Motor neuron (in vitro differentiated cells): ENCODE measurements at regions not wholly inside any gene's neighbourhood (a gene's known extent, or its start where the extent isn't known, plus 50 kb on each side); places are given as distances from the start of the nearest gene placed in this dataset.
A peak's percentile ranks its signal among the peaks of the same experiment; 100 is the strongest.

Source experiments
- ATAC-seq, 8 experiments: fragments of 200-7000 bp; cut with Tn5 transposase; replicated peaks in 6 of 8; 2 replicates each; pipeline ENCODE4 v1.8.0; 2021; ENCODE audit warnings: mild to moderate bottlenecking in 8 of 8, moderate library complexity in 8 of 8
- H3K27ac ChIP-seq, 2 donors: fragments of 250-450 bp; sonication (Bioruptor Pico); 2 replicates each; pipeline ENCODE4 v1.9.0; 2021; ENCODE audit warnings: antibody characterized with exemption in 2 of 2, mild to moderate bottlenecking in 2 of 2, moderate library complexity in 1 of 2
- H3K4me1 ChIP-seq, 2 donors: fragments of 250-450 bp; sonication (Bioruptor Pico); replicated peaks in 1 of 2; 2 replicates each; pipeline ENCODE4 v1.6.1; 2021; ENCODE audit warnings: antibody characterized with exemption in 2 of 2, mild to moderate bottlenecking in 2 of 2, moderate library complexity in 1 of 2
- H3K4me3 ChIP-seq, 5 donors: fragments of 250-450 bp; sonication (Bioruptor Pico); 2 replicates each; pipeline ENCODE4 v1.9.0; 2021; ENCODE audit warnings: antibody characterized with exemption in 5 of 5, mild to moderate bottlenecking in 5 of 5, moderate library complexity in 4 of 5
- WGBS, 10 experiments: fragments of 450-650 bp; shearing (Covaris generic); methylation state at CpG; one replicate each; pipeline ENCODE4 v1.0.0; 2022; 5-methylcytosine and 5-hydroxymethylcytosine counted together
- in situ Hi-C, 9 experiments: fragments of 400-800 bp; cut with MboI; loops; one replicate each; pipeline ENCODE4 v1.15.0; 2021; ENCODE audit warnings: low sequenced_read_pairs in 9 of 9, low pct_unique_long_range_greater_than_20kb in 2 of 9; ENCODE audit not compliant: unreplicated experiment in 9 of 9

DNA sequence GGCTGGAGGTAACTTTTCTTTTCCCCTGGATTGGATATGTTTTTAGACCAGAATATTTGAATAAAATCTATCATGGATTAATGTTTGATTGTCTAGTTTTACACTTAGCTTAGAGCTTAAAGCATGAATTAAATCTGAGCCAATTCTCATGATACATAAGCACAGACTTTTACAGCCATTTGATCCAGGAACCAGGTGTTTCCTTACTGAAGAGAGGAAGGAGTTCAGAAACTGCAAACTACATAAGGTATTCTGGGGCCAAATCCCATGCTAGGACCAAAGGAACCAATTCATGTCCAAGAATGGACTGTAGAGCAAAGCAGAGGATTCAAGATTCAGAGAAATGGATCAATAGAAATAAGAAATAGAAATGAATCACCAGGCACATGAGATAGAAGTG, 360.4 kb upstream of the ZNF608 start:
- H3K27ac ChIP-seq, result no peak overlapping the region
- no peak for ATAC-seq
- in situ Hi-C loops, result no loop called here

DNA sequence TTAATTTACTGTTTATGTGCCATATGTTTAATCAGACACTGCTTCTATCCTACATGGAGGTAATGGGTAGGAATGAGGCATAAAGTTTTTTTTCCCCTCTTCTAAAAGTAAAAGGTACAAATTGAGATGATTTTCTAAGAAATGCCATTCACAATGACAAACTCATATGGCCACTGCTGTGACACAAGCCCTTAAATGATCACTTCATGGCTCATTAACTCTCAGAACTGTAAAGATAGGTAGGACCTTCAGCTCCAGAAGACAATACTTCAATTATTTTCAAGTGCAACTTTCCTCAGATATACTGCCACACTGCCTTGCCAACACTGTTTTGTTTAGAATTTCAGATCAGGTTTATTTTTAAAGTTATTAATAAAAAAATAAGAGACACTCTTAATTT, 362.9 kb upstream of the ZNF608 start:
- Histone ChIP-seq H3K4me3 (no peak overlapping the region), H3K4me1 (no peaks in the 10 kb centered on the region), H3K27ac (no peak overlapping the region)
- no peak for ATAC-seq
- in situ Hi-C loops, result no loop called here

More for the DNA sequence above, 360.4 kb upstream of the ZNF608 start:
- no peaks in the 10 kb centered on the region for H3K4me1 ChIP-seq
- H3K4me3 ChIP-seq, result no peak overlapping the region

DNA sequence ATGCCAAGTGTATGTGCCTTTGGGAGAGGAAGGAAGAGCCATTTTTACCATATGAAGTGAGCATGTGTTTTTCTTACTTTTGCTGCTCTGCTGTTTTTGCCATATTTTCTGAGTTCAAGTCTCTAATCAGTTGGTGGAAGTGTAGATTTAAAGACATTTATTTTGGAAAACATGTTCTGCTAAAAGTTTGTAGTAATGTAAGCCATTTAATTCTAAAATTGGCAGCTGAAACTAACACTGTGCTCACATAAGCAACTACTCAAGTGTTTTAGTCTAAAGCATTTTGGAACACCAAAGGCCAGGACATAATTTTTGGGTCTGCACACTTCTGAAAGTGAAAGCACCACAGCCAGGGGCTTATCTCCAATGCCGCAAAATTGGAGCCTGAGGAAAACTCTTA, 363.4 kb upstream of the ZNF608 start:
- H3K4me1 ChIP-seq, result no peaks in the 10 kb centered on the region
- no peak overlapping the region for H3K4me3 ChIP-seq
- no peak overlapping the region for H3K27ac ChIP-seq
- no peak for ATAC-seq
- in situ Hi-C loops, result no loop called here
- 86 to 100% (median 100%) methylated on average over 1 of the region's 1 CpG; no CpG with 5 or more reads in 7 of the 10 experiments for WGBS, 10 experiments

DNA sequence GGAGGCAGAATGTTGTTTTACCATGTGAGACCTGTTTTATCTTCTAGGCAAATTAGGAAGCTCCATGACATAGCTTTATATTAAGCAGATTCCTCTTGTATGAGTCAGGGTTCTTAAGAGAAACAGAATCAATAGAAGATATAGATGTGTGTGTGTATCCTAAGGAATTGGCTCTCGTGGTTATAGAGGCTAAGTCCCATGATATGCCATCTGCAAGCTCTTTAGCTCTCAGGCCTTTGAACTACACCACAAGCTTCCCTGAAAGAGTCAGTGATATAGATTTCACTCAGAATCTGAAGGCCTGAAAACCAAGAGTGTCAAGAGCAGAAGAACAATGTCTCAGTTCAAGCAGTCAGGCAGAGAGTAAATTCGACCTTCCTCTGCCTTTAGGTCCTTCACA, 365.8 kb upstream of the ZNF608 start:
- 50 to 83% (median 71%) methylated on average over 1 to 2 of the region's 2 CpGs; no CpG with 5 or more reads in 5 of the 10 experiments for WGBS, 10 experiments
- Histone ChIP-seq H3K4me3 (no peak overlapping the region), H3K4me1 (no peaks in the 10 kb centered on the region), H3K27ac (no peak overlapping the region)
- in situ Hi-C loops, result no loop called here
- ATAC-seq, result no peak

DNA sequence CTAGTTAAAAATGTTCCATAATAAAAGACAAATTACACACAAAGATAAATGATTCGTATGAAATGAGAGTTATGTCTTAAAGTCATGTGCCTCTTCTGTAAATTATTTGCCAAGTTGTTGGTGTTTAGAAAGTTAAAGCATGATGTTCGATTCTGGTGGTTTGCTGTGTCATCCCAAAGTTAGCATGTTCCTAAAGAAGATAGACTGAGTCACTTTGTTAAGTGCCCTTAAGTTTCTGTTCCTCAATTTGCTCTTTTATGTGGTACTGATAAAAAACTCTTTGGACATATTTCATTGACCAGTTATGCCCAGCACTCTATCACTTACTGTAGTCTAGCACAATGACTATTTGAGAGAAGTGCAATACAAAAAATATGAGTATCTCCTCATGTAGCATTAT, 366.9 kb upstream of the ZNF608 start:
- Histone ChIP-seq H3K4me1 (no peaks in the 10 kb centered on the region), H3K4me3 (no peak overlapping the region), H3K27ac (no peak overlapping the region)
- WGBS, 10 experiments, result 17 to 93% (median 70%) methylated on average over 1 to 2 of the region's 2 CpGs; no CpG with 5 or more reads in 2 of the 10 experiments
- ATAC-seq, result no peak
- in situ Hi-C loops, result no loop called here

DNA sequence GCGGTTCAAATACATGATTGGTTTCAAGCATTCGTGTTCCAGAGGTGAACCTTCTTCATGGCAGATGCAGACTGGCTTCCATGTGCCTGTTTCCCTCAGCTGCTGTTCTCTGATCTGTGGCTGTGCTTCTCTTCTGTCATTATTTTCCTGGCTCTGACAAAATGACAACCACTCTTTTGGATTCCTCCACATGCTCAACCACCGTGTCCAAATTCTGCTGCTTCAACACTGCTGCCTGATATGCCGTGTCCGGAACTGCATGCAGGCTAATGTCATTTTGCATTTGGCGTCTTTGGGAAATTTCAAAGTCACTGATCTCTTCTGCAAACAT, 368.7 kb upstream of the ZNF608 start:
- Histone ChIP-seq H3K27ac (no peak overlapping the region), H3K4me3 (no peak overlapping the region), H3K4me1 (no peaks in the 10 kb centered on the region)
- no peak for ATAC-seq
- in situ Hi-C loops, result no loop called here
- WGBS, 10 experiments, result 0 to 100% (median 87%) methylated on average over 1 to 6 of the region's 6 CpGs; no CpG with 5 or more reads in 1 of the 10 experiments

DNA sequence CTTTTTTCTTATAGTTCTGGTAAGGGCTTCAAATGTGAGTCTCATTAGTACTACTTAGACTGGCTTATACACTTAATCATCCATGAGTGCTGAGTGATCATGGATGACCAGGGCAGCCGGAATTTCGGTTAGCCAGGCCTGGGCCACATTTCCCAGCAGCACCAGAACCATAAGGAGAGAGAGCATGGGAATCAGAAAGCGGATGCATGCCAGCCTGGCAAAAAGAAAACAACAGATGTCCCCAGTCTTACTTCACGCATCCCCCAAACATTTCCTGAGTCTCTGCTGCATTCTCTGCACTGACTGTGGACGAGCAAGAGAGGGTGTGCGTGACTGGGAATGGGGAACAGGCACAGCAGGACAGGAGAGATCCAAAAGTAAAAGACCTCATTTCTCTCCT, 371.1 kb upstream of the ZNF608 start:
- in situ Hi-C loops, result no loop called here
- no peak for ATAC-seq
- Histone ChIP-seq H3K4me3 (no peak overlapping the region), H3K4me1 (no peaks in the 10 kb centered on the region), H3K27ac (no peak overlapping the region)
- 42 to 100% (median 90%) methylated on average over 1 to 5 of the region's 6 CpGs; no CpG with 5 or more reads in 2 of the 10 experiments for WGBS, 10 experiments

DNA sequence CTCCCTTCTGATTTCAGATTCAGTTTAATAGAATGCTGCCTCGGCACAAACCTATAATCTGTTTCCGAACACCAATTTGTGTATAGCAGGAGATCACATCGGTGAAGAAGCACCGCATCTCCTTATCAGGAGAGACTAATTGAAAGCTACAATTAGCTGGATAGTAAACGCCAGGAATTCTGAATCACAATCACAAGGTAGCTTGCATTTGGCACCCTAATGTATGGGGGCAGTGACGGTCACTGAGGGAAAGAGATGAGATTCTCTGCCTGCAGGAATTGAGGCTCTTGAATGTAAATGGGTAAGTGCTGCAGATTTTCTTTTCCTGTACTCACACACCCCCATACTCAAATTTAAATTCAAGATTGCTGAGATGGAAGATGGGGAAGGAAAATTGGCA, 373.6 kb upstream of the ZNF608 start:
- in situ Hi-C loops, result no loop called here
- H3K27ac ChIP-seq, result no peak overlapping the region
- H3K4me1 ChIP-seq, result no peaks in the 10 kb centered on the region
- WGBS, 10 experiments, result 43 to 100% (median 89%) methylated on average over 2 to 5 of the region's 6 CpGs
- no peak overlapping the region for H3K4me3 ChIP-seq
- ATAC-seq, result no peak

DNA sequence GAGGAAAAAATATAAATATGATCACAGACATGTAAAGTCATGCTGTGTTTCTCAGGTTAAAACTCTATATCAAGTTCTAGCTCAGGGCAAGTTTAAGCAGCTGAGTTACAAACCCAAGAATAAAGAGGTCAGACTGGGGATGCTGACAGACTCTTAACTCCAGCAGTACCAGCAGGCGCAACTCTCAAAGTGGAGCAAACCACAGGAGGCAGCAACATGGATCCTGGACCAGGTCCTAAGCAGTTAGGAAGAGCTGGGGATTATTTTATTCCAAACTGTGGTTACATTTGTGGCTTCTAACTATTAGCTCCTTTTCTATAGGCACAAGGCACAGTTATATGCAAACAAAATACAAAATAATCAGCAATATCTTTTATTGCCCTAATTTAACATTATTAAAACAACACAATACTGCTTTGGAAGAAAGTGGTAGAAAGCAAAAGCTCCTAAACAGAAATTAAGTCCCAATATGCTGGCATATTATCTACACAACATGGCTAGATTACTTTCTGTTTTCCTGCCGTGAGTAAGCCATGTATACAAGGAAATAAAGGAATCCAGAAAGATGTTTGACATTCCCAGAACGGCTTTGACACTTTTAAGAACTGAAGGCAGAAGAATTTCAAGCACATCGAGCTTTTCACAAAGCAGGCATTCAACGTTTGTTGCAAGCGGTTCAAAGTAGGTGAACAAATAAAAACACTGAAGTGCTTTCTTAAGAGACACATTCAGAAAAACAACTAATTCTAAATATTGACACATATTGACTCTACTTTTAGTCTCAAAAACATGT, 378.8 kb upstream of the ZNF608 start:
- Histone ChIP-seq H3K27ac (no peak overlapping the region), H3K4me3 (no peak overlapping the region), H3K4me1 (no peaks in the 10 kb centered on the region)
- WGBS, 10 experiments, result 9 to 100% (median 67%) methylated on average over 1 to 6 of the region's 6 CpGs
- in situ Hi-C loops, result no loop called here
- peak in 1 of 8 experiments; percentile 23 for ATAC-seq

DNA sequence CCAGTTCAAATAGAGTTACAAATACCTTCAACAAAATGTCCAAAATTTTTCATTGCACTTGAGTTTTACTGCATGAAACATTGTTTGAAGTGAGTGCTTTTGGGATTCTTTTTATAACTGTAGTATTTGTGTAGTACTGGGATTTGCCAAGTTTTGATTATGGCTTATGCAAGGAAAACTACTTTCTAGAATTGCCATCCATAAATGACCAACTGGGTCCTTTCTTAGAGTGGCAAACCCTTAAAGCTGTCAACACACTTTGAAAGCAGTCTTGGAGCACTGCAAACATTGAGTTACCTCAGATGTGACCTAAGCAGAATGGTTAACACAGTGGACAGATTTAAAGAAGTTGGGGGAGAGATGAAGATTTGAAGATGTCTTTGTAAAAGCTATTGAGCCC, 379.6 kb upstream of the ZNF608 start:
- in situ Hi-C loops, result no loop called here
- Histone ChIP-seq H3K4me3 (no peak overlapping the region), H3K4me1 (no peaks in the 10 kb centered on the region), H3K27ac (no peak overlapping the region)
- ATAC-seq, result no peak

DNA sequence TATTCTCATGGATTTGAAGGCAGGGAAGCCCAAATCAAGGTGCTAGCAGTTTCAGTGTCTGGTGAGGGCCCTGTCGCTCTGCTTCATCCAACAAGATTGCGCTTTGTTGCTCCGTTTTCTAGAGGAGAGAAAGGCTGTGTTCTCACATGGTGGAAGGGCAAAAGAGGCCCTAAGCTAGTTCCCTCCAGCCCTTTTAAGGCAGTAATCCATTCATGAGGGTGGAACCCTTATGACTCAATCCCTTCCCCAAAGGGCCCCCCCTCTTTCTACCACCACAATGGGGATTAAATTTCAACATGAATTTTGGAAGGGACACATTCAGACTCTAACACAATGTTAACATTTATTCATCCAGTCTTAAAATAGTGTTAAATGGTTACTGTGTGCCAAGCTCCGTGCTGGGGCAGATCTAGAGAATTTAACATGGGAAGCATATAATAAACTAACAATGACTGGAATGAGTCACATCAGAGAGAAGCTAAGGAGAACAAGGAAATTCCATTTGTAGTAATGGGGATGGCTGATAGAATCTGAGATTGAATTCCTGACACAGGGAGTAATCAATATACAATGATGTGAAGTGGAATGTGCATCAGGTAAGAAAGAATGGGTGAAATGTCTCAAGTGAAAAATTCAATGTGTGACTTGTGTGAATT, 382.8 kb upstream of the ZNF608 start:
- H3K4me3 ChIP-seq, result no peak overlapping the region
- ATAC-seq, result peak in 1 of 8 experiments; percentile 73
- H3K4me1 ChIP-seq, result peaks cover 2% of the 10 kb centered on the region in 2 donors
- 11 to 100% (median 90%) methylated on average over 1 to 4 of the region's 4 CpGs; no CpG with 5 or more reads in 1 of the 10 experiments for WGBS, 10 experiments
- in situ Hi-C loops, result no loop called here
- no peak overlapping the region for H3K27ac ChIP-seq

DNA sequence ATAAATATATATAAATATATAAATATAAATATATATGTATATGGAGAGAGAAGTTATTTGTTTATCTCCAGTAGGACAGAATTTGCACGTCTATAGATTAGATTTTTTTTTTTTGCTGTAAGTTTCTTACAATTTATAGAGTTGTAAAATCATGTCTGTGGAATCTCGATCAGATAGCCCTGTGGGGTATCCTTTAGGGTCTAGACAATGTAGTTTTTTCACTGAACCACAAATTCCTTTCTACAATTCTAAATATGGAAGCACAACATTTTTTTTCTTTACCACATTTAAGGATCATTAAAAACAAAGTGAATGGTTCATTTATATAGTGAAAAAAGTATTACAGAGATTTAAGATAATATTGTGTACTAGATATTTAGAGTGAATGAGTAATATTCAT, 384.2 kb upstream of the ZNF608 start:
- Histone ChIP-seq H3K27ac (no peak overlapping the region), H3K4me1 (peaks cover 10 to 14% of the 10 kb centered on the region in 2 donors), H3K4me3 (no peak overlapping the region)
- ATAC-seq, result no peak
- in situ Hi-C loops, result no loop called here
- 40 to 100% (median 100%) methylated on average over 1 to 2 of the region's 2 CpGs; no CpG with 5 or more reads in 3 of the 10 experiments for WGBS, 10 experiments

DNA sequence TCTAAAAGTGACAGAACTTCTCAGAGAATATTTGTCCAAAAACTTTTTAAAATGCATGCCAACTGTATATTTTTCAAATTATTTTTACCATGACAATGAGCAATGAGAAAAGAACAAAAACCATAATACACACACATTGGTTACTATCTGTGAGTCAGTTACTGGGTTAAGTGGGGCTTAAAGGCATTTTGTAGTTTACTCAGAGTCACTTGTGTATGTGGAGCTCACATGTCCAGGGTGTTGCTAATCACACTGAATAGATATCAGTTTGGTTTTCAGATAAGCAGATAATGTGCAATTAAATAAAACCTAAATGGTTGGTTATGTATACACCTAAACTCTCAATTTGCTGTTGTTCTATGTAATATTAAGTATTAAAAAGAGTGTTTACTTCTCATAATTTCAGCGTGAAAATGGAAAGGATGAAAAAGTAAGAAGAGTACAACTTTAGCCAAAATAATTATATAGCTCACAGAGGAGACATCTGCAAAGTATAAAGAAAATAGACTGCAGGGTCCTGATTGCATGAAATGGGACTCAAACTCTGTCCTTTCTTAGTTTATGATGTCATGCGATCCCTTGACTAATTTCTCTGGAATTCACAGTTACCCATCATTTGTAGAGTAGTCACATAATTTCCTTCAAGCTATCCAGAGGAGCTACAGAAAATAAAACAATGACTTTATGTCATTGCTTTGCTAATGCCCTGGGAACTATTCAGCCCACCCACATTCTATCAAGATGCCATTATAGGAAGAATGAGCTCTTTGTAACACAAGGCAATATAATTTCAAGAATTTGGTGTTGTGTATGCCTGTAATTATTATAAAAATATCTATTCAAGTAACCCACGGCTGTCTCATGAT, 388.0 kb upstream of the ZNF608 start:
- Histone ChIP-seq H3K4me3 (no peak overlapping the region), H3K4me1 (peaks cover 10 to 14% of the 10 kb centered on the region in 2 donors), H3K27ac (no peak overlapping the region)
- in situ Hi-C loops, result no loop called here
- 4 to 62% (median 46%) methylated on average over 1 to 3 of the region's 3 CpGs for WGBS, 10 experiments
- peak; percentile 53 to 98 (median 80) for ATAC-seq
